HepG2 (cell line): ENCODE measurements at regions not wholly inside any gene's neighbourhood (a gene's known extent, or its start where the extent isn't known, plus 50 kb on each side); places are given as distances from the start of the nearest gene placed in this dataset.

Experiments used
- ATAC-seq: fragments of 200-7000 bp; cut with Tn5 transposase; 3 replicates; pipeline ENCODE4 v1.9.1; 2020; ENCODE audit warnings: mild to moderate bottlenecking, moderate library complexity
- BruUV-seq: library from RNA; stranded (reverse); fragments of 400-500 nt; replicated peaks from 2 replicates; lab custom pipeline; 2021; lab: Mats Ljungman, UMichigan
- CTCF ChIA-PET: fragments of 300-600 bp; formaldehyde crosslinking; extraction: SDS; loops from one replicate; lab custom pipeline; 2021; ENCODE audit warnings: low total read pairs, inconsistent platforms, low intra/inter-chr PET ratio; lab: Yijun Ruan, JAX
- POLR2A ChIA-PET: fragments of 350-600 bp; sonication (Branson Sonifier 250); formaldehyde crosslinking; loops from one replicate; lab custom pipeline; 2020; ENCODE audit warnings: antibody characterized with exemption, inconsistent platforms; lab: Yijun Ruan, JAX
- DNase-seq: peaks from one replicate; pipeline ENCODE4 v3.0.0-alpha.2; 2015; ENCODE audit warnings: low spot score
- FAIRE-seq: peaks from 3 replicates; lab custom pipeline; 2011; peaks lifted over from hg19 to GRCh38; lab: Jason Lieb, UNC
- H2AFZ ChIP-seq: one replicate; pipeline ENCODE4 v1.6.1; 2011; ENCODE audit warnings: low read length, inconsistent platforms
- H3K27ac ChIP-seq: fragments of 300-600 bp; 3 replicates; pipeline ENCODE4 v1.8.0; 2011; ENCODE audit warnings: mixed run types, mild to moderate bottlenecking, mixed read lengths, low read length, inconsistent platforms; ENCODE audit not compliant: insufficient read depth; ENCODE audit errors: extremely low read length
- H3K27me3 ChIP-seq, 2 experiments: fragments of 200-600 bp in 1 of 2; 2 replicates in 1 of 2; 3 replicates in 1 of 2; pipeline versions ENCODE4 v1.6.0 to v1.8.0; 2011; ENCODE audit warnings: low read length in 2 of 2, mild to moderate bottlenecking in 2 of 2, moderate library complexity in 2 of 2, inconsistent platforms in 1 of 2; ENCODE audit not compliant: insufficient read depth in 2 of 2, control insufficient read depth in 1 of 2
- H3K36me3 ChIP-seq, 2 experiments: fragments of 200-600 bp in 1 of 2; replicated peaks in 1 of 2; 2 replicates in 1 of 2; 3 replicates in 1 of 2; pipeline versions ENCODE4 v1.5.1 to v1.8.0; 2011; ENCODE audit warnings: low read length in 2 of 2, inconsistent platforms in 1 of 2; ENCODE audit not compliant: insufficient read depth in 2 of 2, control insufficient read depth in 1 of 2
- H3K4me1 ChIP-seq: 2 replicates; pipeline ENCODE4 v1.5.1; 2012; ENCODE audit warnings: low read length, inconsistent platforms; ENCODE audit not compliant: insufficient read depth
- H3K4me2 ChIP-seq: 2 replicates; pipeline ENCODE4 v1.6.0; 2011; ENCODE audit warnings: low read depth, low read length, inconsistent platforms
- H3K4me3 ChIP-seq, 3 experiments: fragments of 200-600 bp in 1 of 3; sonication (generic), shearing (Covaris generic) in 1 of 3; replicated peaks in 1 of 3; 2 replicates each; pipeline ENCODE4 v1.5.1; 2011 to 2016; ENCODE audit warnings: low read length in 3 of 3, inconsistent platforms in 2 of 3, low read depth in 2 of 3, mild to moderate bottlenecking in 2 of 3, control low read depth in 1 of 3, mixed read lengths in 1 of 3; ENCODE audit not compliant: insufficient read depth in 1 of 3
- H3K79me2 ChIP-seq: one replicate; pipeline ENCODE4 v1.6.1; 2011; ENCODE audit warnings: low read length, inconsistent platforms; ENCODE audit not compliant: insufficient read depth
- H3K9ac ChIP-seq: 2 replicates; pipeline ENCODE4 v1.6.0; 2011; ENCODE audit warnings: mild to moderate bottlenecking, low read depth, low read length, inconsistent platforms; ENCODE audit not compliant: insufficient read depth
- H3K9me3 ChIP-seq: 2 replicates; pipeline ENCODE4 v1.5.1; 2012; ENCODE audit warnings: mild to moderate bottlenecking, low read length
- H4K20me1 ChIP-seq: 2 replicates; pipeline ENCODE4 v1.6.0; 2011; ENCODE audit warnings: inconsistent platforms, mild to moderate bottlenecking, low read length, moderate library complexity; ENCODE audit not compliant: insufficient read depth
- ARNT2 ChIP-seq: sonication (generic); formaldehyde crosslinking; IDR thresholded peaks from 2 replicates; pipeline ENCODE4 v1.8.0; 2022; ENCODE audit warnings: mild to moderate bottlenecking, low read depth, missing genetic modification reagents, moderate library complexity
- BORCS8-MEF2B ChIP-seq: sonication (generic); formaldehyde crosslinking; IDR thresholded peaks from 2 replicates; pipeline ENCODE4 v1.8.0; 2022; ENCODE audit warnings: mild to moderate bottlenecking, missing genetic modification reagents
- FOXP1 ChIP-seq, 2 experiments: fragments of 450-650 bp in 1 of 2; IDR thresholded peaks; 2 replicates each; pipeline ENCODE4 v1.6.1; 2017 to 2018; ENCODE audit warnings: antibody characterized with exemption in 1 of 2
- NR1H2 ChIP-seq: sonication (generic); formaldehyde crosslinking; IDR thresholded peaks from 2 replicates; pipeline ENCODE4 v1.8.1; 2022; ENCODE audit warnings: low read depth, missing genetic modification reagents, borderline replicate concordance
- RFXANK ChIP-seq: IDR thresholded peaks from 2 replicates; pipeline ENCODE4 v1.6.1; 2016
- ZNF263 ChIP-seq: sonication (generic); formaldehyde crosslinking; IDR thresholded peaks from 2 replicates; pipeline ENCODE4 v1.4.0; 2020; ENCODE audit warnings: missing genetic modification reagents
- ZNF335 ChIP-seq: sonication (generic); formaldehyde crosslinking; IDR thresholded peaks from 2 replicates; pipeline ENCODE4 v1.4.0; 2020; ENCODE audit warnings: missing genetic modification reagents
- ZNF543 ChIP-seq: sonication (generic); formaldehyde crosslinking; IDR thresholded peaks from 2 replicates; pipeline ENCODE4 v1.4.0; 2020; ENCODE audit warnings: mild to moderate bottlenecking, missing genetic modification reagents
- WGBS: methylation state at CpG from one replicate; pipeline ENCODE4 v1.1.6; 2017; ENCODE audit warnings: low lambda C conversion rate; 5-methylcytosine and 5-hydroxymethylcytosine counted together
- in situ Hi-C: cut with HindIII; loops from 2 replicates; pipeline ENCODE4 v1.10.0; 2017; ENCODE audit warnings: low pct_unique_long_range_greater_than_20kb; ENCODE audit not compliant: extremely low pct_ligation_motif_present
- intact Hi-C: fragments of 100-400 bp; cut with micrococcal nuclease; formaldehyde crosslinking; loops from one replicate; pipeline ENCODE4 v1.10.0; 2022; ENCODE audit not compliant: unreplicated experiment
- TF ChIP-seq, protein P1 (sequence below): sonication (generic); formaldehyde crosslinking; IDR thresholded peaks from 2 replicates; pipeline ENCODE4 v1.4.0; 2020; ENCODE audit warnings: missing genetic modification reagents
- TF ChIP-seq, protein P2 (sequence below): IDR thresholded peaks from 2 replicates; pipeline ENCODE4 v1.6.1; 2016; ENCODE audit warnings: mild to moderate bottlenecking, missing biosample characterization, missing genetic modification reagents
- TF ChIP-seq, protein P3 (sequence below): sonication (generic); formaldehyde crosslinking; IDR thresholded peaks from 2 replicates; pipeline ENCODE4 v1.5.1; 2020; ENCODE audit warnings: mild to moderate bottlenecking, moderate library complexity, missing genetic modification reagents
- TF ChIP-seq, protein P4 (sequence below): sonication (generic); formaldehyde crosslinking; IDR thresholded peaks from 2 replicates; pipeline ENCODE4 v1.5.1; 2020; ENCODE audit warnings: mild to moderate bottlenecking, missing genetic modification reagents, moderate library complexity

- ChIA-PET POLR2A (no interaction called here), CTCF (no interaction called here)
- Histone ChIP-seq H3K27ac (no peak overlapping the region), H3K27me3 (no peaks in the 10 kb centered on the region), H3K9ac (no peak overlapping the region), H3K4me1 (no peaks in the 10 kb centered on the region), H3K36me3 (no peaks in the 10 kb centered on the region), H3K79me2 (no peaks in the 10 kb centered on the region), H2AFZ (no peak overlapping the region), H3K9me3 (no peaks in the 10 kb centered on the region), H3K4me3 (no peak overlapping the region), H3K4me2 (no peak overlapping the region), H4K20me1 (no peaks in the 10 kb centered on the region)
- DNase-seq (no peak), ATAC-seq (no peak), FAIRE-seq (no peak)
- intact Hi-C loops = no loop called here
- no TSS peak for BruUV-seq
- TF ChIP-seq FOXP1 (IDR thresholded peaks at IDR 0.05) = no peak
- no peak for TF ChIP-seq FOXP1 (CRISPR knock-in tag; IDR thresholded peaks at IDR 0.05)
- TF ChIP-seq, protein P1, sequence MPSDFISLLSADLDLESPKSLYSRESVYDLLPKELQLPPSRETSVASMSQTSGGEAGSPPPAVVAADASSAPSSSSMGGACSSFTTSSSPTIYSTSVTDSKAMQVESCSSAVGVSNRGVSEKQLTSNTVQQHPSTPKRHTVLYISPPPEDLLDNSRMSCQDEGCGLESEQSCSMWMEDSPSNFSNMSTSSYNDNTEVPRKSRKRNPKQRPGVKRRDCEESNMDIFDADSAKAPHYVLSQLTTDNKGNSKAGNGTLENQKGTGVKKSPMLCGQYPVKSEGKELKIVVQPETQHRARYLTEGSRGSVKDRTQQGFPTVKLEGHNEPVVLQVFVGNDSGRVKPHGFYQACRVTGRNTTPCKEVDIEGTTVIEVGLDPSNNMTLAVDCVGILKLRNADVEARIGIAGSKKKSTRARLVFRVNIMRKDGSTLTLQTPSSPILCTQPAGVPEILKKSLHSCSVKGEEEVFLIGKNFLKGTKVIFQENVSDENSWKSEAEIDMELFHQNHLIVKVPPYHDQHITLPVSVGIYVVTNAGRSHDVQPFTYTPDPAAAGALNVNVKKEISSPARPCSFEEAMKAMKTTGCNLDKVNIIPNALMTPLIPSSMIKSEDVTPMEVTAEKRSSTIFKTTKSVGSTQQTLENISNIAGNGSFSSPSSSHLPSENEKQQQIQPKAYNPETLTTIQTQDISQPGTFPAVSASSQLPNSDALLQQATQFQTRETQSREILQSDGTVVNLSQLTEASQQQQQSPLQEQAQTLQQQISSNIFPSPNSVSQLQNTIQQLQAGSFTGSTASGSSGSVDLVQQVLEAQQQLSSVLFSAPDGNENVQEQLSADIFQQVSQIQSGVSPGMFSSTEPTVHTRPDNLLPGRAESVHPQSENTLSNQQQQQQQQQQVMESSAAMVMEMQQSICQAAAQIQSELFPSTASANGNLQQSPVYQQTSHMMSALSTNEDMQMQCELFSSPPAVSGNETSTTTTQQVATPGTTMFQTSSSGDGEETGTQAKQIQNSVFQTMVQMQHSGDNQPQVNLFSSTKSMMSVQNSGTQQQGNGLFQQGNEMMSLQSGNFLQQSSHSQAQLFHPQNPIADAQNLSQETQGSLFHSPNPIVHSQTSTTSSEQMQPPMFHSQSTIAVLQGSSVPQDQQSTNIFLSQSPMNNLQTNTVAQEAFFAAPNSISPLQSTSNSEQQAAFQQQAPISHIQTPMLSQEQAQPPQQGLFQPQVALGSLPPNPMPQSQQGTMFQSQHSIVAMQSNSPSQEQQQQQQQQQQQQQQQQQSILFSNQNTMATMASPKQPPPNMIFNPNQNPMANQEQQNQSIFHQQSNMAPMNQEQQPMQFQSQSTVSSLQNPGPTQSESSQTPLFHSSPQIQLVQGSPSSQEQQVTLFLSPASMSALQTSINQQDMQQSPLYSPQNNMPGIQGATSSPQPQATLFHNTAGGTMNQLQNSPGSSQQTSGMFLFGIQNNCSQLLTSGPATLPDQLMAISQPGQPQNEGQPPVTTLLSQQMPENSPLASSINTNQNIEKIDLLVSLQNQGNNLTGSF = no peak
- no peak for TF ChIP-seq ZNF543 (CRISPR knock-in tag)
- TF ChIP-seq, protein P2, sequence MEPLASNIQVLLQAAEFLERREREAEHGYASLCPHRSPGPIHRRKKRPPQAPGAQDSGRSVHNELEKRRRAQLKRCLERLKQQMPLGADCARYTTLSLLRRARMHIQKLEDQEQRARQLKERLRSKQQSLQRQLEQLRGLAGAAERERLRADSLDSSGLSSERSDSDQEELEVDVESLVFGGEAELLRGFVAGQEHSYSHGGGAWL = no peak
- TF ChIP-seq, protein P3, sequence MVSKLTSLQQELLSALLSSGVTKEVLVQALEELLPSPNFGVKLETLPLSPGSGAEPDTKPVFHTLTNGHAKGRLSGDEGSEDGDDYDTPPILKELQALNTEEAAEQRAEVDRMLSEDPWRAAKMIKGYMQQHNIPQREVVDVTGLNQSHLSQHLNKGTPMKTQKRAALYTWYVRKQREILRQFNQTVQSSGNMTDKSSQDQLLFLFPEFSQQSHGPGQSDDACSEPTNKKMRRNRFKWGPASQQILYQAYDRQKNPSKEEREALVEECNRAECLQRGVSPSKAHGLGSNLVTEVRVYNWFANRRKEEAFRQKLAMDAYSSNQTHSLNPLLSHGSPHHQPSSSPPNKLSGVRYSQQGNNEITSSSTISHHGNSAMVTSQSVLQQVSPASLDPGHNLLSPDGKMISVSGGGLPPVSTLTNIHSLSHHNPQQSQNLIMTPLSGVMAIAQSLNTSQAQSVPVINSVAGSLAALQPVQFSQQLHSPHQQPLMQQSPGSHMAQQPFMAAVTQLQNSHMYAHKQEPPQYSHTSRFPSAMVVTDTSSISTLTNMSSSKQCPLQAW (CRISPR knock-in tag) = no peak
- no peak for TF ChIP-seq ZNF335 (CRISPR knock-in tag)
- TF ChIP-seq, protein P4, sequence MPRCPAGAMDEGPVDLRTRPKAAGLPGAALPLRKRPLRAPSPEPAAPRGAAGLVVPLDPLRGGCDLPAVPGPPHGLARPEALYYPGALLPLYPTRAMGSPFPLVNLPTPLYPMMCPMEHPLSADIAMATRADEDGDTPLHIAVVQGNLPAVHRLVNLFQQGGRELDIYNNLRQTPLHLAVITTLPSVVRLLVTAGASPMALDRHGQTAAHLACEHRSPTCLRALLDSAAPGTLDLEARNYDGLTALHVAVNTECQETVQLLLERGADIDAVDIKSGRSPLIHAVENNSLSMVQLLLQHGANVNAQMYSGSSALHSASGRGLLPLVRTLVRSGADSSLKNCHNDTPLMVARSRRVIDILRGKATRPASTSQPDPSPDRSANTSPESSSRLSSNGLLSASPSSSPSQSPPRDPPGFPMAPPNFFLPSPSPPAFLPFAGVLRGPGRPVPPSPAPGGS (CRISPR knock-in tag) = no peak
- no peak for TF ChIP-seq BORCS8-MEF2B (CRISPR knock-in tag)
- no peak for TF ChIP-seq ZNF263
- TF ChIP-seq NR1H2 (CRISPR knock-in tag) = no peak
- TF ChIP-seq RFXANK (CRISPR knock-in tag) = no peak
- TF ChIP-seq ARNT2 = no peak
- in situ Hi-C loops = no loop called here
- 9% methylated on average over 1 of the region's 1 CpG for WGBS
Measured at GRCh38 chrX:43500246-43500645, 155.9 kb upstream of the MAOA start.
